Prostate gland (tissue), 2 donors: ENCODE measurements at regions not wholly inside any gene's neighbourhood (a gene's known extent, or its start where the extent isn't known, plus 50 kb on each side); places are given as distances from the start of the nearest gene placed in this dataset.

ENCODE experiments used
- DNase-seq: peaks from one replicate; pipeline ENCODE4 v3.0.0-alpha.2; 2019; ENCODE audit warnings: low spot score
- H3K27ac ChIP-seq, 2 donors: fragments of 200-600 bp; sonication (generic); 2 replicates each; pipeline ENCODE4 v1.5.1; 2017 to 2019
- H3K27me3 ChIP-seq: fragments of 200-600 bp; sonication (generic); replicated peaks from 2 replicates; pipeline ENCODE4 v1.5.1; 2019; ENCODE audit not compliant: insufficient read depth
- H3K36me3 ChIP-seq, 2 donors: fragments of 200-600 bp; sonication (generic); 1 replicate in 1 of 2; 2 replicates in 1 of 2; pipeline versions ENCODE4 v1.5.1 to v1.8.1; 2017 to 2019
- H3K4me1 ChIP-seq: fragments of 200-600 bp; sonication (generic); replicated peaks from 2 replicates; pipeline ENCODE4 v1.5.1; 2019
- H3K4me3 ChIP-seq, 2 donors: fragments of 200-600 bp; sonication (generic); 2 replicates each; pipeline ENCODE4 v1.5.1; 2017 to 2019
- H3K9me3 ChIP-seq: fragments of 200-600 bp; sonication (generic); 2 replicates; pipeline ENCODE4 v1.5.1; 2017
- POLR2A ChIP-seq: fragments of 450-650 bp; IDR thresholded peaks from one replicate; pipeline ENCODE4 v1.6.1; 2016; ENCODE audit warnings: antibody characterized with exemption, mild to moderate bottlenecking
- POLR2AphosphoS5 ChIP-seq: sonication (generic); formaldehyde crosslinking; IDR thresholded peaks from one replicate; pipeline ENCODE4 v1.6.1; 2017; ENCODE audit warnings: antibody characterized with exemption
- WGBS: methylation state at CpG from one replicate; pipeline ENCODE4 v1.1.5; 2018; 5-methylcytosine and 5-hydroxymethylcytosine counted together
- intact Hi-C: fragments of 100-400 bp; cut with DNase I; formaldehyde crosslinking; loops from one replicate; pipeline ENCODE4 v1.14.2; 2022
- TF ChIP-seq, protein P1 (sequence below), 4 experiments: fragments of 200-600 bp in 2 of 4; fragments of 450-650 bp in 2 of 4; sonication (generic) in 2 of 4; IDR thresholded peaks; 1 replicate in 3 of 4; 2 replicates in 1 of 4; pipeline ENCODE4 v1.5.1; 2016 to 2019; ENCODE audit warnings: antibody characterized with exemption in 4 of 4, mild to moderate bottlenecking in 2 of 4, moderate library complexity in 2 of 4

- no peaks in the 10 kb centered on the region for H3K27me3 ChIP-seq
- intact Hi-C loops: no loop called here
- 89% methylated on average over 2 of the region's 3 CpGs for WGBS
- peaks cover 8% of the 10 kb centered on the region for H3K4me1 ChIP-seq
- H3K9me3 ChIP-seq: no peaks in the 10 kb centered on the region
- no peak overlapping the region for H3K4me3 ChIP-seq
- TF ChIP-seq, protein P1, sequence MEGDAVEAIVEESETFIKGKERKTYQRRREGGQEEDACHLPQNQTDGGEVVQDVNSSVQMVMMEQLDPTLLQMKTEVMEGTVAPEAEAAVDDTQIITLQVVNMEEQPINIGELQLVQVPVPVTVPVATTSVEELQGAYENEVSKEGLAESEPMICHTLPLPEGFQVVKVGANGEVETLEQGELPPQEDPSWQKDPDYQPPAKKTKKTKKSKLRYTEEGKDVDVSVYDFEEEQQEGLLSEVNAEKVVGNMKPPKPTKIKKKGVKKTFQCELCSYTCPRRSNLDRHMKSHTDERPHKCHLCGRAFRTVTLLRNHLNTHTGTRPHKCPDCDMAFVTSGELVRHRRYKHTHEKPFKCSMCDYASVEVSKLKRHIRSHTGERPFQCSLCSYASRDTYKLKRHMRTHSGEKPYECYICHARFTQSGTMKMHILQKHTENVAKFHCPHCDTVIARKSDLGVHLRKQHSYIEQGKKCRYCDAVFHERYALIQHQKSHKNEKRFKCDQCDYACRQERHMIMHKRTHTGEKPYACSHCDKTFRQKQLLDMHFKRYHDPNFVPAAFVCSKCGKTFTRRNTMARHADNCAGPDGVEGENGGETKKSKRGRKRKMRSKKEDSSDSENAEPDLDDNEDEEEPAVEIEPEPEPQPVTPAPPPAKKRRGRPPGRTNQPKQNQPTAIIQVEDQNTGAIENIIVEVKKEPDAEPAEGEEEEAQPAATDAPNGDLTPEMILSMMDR (IDR thresholded peaks at IDR 0.05): no peak
- TF ChIP-seq POLR2AphosphoS5 (no peak), POLR2A (no peak)
- H3K27ac ChIP-seq: no peak overlapping the region
- no peaks in the 10 kb centered on the region for H3K36me3 ChIP-seq
- no peak for DNase-seq
Measured at GRCh38 chr6:10307476-10307875, 107.4 kb downstream of the TFAP2A start.

- 96% methylated on average over 7 of the region's 7 CpGs for WGBS
- Histone ChIP-seq H3K4me3 (no peak overlapping the region), H3K36me3 (no peaks in the 10 kb centered on the region), H3K27ac (no peak overlapping the region), H3K9me3 (no peaks in the 10 kb centered on the region), H3K27me3 (no peaks in the 10 kb centered on the region), H3K4me1 (peaks cover 8% of the 10 kb centered on the region)
- intact Hi-C loops: no loop called here
- TF ChIP-seq, protein P1 (IDR thresholded peaks at IDR 0.05): no peak
- TF ChIP-seq POLR2A (no peak), POLR2AphosphoS5 (no peak)
- no peak for DNase-seq
Measured at GRCh38 chr6:10307028-10307427, 107.8 kb downstream of the TFAP2A start.

DNA sequence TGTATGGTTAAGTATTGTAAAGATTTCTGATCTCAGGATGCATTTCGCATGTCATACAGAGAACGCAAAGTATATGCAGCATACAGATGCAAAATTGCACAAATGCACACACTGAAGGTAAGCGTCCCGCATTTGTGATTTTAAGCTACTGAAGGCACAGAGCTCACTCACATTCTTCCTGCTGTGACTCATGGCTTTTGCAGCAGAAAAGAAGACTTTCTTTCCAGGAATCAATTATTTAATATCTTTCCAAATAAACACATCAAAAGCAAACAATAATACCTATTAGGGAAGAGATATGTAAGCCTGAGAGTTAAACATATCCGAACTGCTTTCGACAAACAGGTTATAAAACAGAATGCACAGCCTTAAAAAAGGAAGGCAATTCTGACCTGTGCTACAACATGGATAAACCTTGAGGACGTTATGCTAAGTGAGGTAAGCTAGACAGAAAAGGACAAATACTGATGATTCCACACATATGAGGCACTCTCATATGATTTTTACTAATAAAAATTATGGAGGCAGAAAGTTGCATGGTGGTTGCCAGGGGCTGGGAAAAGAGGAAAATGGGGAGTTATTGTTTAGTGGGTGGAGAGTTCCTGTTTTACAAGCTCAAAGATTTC is 109.0 kb downstream of the TFAP2A start:
- 73% methylated on average over 7 of the region's 7 CpGs for WGBS
- TF ChIP-seq POLR2A (no peak), POLR2AphosphoS5 (no peak)
- TF ChIP-seq, protein P1 (IDR thresholded peaks at IDR 0.05): no peak
- no peaks in the 10 kb centered on the region for H3K9me3 ChIP-seq
- H3K4me1 ChIP-seq: peaks cover under 1% of the 10 kb centered on the region
- H3K27ac ChIP-seq: no peak overlapping the region
- H3K4me3 ChIP-seq: no peak overlapping the region
- H3K36me3 ChIP-seq: no peaks in the 10 kb centered on the region
- DNase-seq: no peak
- intact Hi-C loops: no loop called here
- no peaks in the 10 kb centered on the region for H3K27me3 ChIP-seq

- no peaks in the 10 kb centered on the region for H3K36me3 ChIP-seq
- intact Hi-C loops: no loop called here
- H3K27me3 ChIP-seq: no peaks in the 10 kb centered on the region
- 84% methylated on average over 7 of the region's 7 CpGs for WGBS
- H3K4me3 ChIP-seq: no peak overlapping the region
- no peaks in the 10 kb centered on the region for H3K9me3 ChIP-seq
- no peak for DNase-seq
- no peaks in the 10 kb centered on the region for H3K4me1 ChIP-seq
- no peak overlapping the region for H3K27ac ChIP-seq
- TF ChIP-seq POLR2AphosphoS5 (no peak), POLR2A (no peak)
- TF ChIP-seq, protein P1 (IDR thresholded peaks at IDR 0.05): no peak
Measured at GRCh38 chr6:10303608-10304506, 111.0 kb downstream of the TFAP2A start.
